ENCODE measurements at regions not wholly inside any gene's neighbourhood (a gene's known extent, or its start where the extent isn't known, plus 50 kb on each side); places are given as distances from the start of the nearest gene placed in this dataset.

- Mint-ChIP-seq H3K4me3 (no peak overlapping the region), H3K9me3 (peaks cover 10% of the 10 kb centered on the region), H3K36me3 (ENCODE audit: low read depth) (no peaks in the 10 kb centered on the region), H3K27me3 (ENCODE audit: low read depth) (peaks cover 12% of the 10 kb centered on the region), H3K4me1 (peaks cover 52% of the 10 kb centered on the region), H3K27ac (peak overlapping the region; percentile 29 to 54 (median 32))
- TF ChIP-seq, protein P1, sequence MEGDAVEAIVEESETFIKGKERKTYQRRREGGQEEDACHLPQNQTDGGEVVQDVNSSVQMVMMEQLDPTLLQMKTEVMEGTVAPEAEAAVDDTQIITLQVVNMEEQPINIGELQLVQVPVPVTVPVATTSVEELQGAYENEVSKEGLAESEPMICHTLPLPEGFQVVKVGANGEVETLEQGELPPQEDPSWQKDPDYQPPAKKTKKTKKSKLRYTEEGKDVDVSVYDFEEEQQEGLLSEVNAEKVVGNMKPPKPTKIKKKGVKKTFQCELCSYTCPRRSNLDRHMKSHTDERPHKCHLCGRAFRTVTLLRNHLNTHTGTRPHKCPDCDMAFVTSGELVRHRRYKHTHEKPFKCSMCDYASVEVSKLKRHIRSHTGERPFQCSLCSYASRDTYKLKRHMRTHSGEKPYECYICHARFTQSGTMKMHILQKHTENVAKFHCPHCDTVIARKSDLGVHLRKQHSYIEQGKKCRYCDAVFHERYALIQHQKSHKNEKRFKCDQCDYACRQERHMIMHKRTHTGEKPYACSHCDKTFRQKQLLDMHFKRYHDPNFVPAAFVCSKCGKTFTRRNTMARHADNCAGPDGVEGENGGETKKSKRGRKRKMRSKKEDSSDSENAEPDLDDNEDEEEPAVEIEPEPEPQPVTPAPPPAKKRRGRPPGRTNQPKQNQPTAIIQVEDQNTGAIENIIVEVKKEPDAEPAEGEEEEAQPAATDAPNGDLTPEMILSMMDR (IDR thresholded peaks at IDR 0.05; ENCODE audit: unreplicated experiment in 3 of 3): no peak
Observed at GRCh38 chr12:3998397-3998796, 125.2 kb upstream of the PARP11 start.

GRCh38 chr12:3996322-3996721 lies 123.1 kb upstream of the PARP11 start:
- Mint-ChIP-seq H3K4me3 (no peak overlapping the region), H3K9me3 (peaks cover 5% of the 10 kb centered on the region), H3K27me3 (ENCODE audit: low read depth) (peaks cover 17% of the 10 kb centered on the region), H3K36me3 (ENCODE audit: low read depth) (no peaks in the 10 kb centered on the region), H3K4me1 (peaks cover 59% of the 10 kb centered on the region), H3K27ac (peak overlapping the region in 2 of 3 experiments; percentile 11 to 48)
- TF ChIP-seq, protein P1 (IDR thresholded peaks at IDR 0.05; ENCODE audit: unreplicated experiment in 3 of 3): no peak

DNA sequence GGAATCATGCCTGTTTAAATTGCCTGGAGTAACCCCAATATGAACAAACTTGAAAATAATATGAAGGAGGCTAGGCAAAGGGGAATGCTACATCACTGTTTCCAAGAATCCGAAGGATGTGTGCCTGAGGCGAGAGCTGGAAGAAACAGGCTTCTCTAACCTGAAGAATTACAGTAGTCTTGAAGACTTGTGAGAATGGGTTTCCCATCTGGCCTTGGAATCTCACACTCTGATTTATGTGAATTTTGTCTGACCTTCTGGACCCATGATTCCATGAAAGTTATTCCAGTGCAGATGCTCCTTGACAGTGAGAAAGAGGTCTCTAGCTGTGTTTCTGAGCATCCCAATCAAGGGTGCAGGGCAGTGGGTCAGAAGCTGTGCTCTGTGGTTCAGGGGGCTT lies 122.1 kb upstream of the PARP11 start:
- peak overlapping the region in 2 of 3 experiments; percentile 11 to 86 for H3K27ac Mint-ChIP-seq

GRCh38 chr12:3994500-3994899 lies 121.3 kb upstream of the PARP11 start:
- Mint-ChIP-seq H3K27ac (no peak overlapping the region), H3K9me3 (no peaks in the 10 kb centered on the region), H3K27me3 (ENCODE audit: low read depth) (peaks cover 21% of the 10 kb centered on the region), H3K4me3 (no peak overlapping the region), H3K4me1 (peaks cover 61% of the 10 kb centered on the region), H3K36me3 (ENCODE audit: low read depth) (no peaks in the 10 kb centered on the region)
- TF ChIP-seq, protein P1 (IDR thresholded peaks at IDR 0.05; ENCODE audit: unreplicated experiment in 3 of 3): no peak

More for the DNA sequence above, 122.1 kb upstream of the PARP11 start:
- no peaks in the 10 kb centered on the region for H3K9me3 Mint-ChIP-seq
- TF ChIP-seq, protein P1 (IDR thresholded peaks at IDR 0.05; ENCODE audit: unreplicated experiment in 3 of 3): no peak
- H3K27me3 Mint-ChIP-seq (ENCODE audit: low read depth): peaks cover 21% of the 10 kb centered on the region
- no peak overlapping the region for H3K4me3 Mint-ChIP-seq
- H3K4me1 Mint-ChIP-seq: peaks cover 65% of the 10 kb centered on the region
- no peaks in the 10 kb centered on the region for H3K36me3 Mint-ChIP-seq (ENCODE audit: low read depth)

DNA sequence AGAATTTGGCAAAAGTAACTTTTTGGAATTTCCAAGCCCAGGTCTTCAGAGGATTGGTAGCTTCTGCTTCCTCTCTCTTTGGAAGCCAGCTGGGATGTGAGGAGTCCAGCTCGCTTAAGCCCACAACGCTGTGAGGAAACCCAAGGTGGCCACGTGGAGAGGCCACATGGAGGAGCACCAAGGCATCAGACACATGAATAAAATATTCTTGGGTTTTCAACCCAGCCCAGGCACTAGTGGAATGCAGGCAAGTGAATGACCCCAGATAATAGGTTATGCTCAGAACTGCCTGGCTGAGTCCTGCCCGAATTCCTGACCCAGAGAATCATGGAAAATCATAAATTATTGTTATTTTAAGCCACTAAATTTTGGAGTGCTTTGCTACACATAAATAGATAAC lies 119.7 kb upstream of the PARP11 start:
- H3K27ac Mint-ChIP-seq: peak overlapping the region in 1 of 3 experiments; percentile 26
- no peaks in the 10 kb centered on the region for H3K9me3 Mint-ChIP-seq
- TF ChIP-seq, protein P1 (IDR thresholded peaks at IDR 0.05; ENCODE audit: unreplicated experiment in 3 of 3): no peak
- peaks cover 48% of the 10 kb centered on the region for H3K4me1 Mint-ChIP-seq
- H3K36me3 Mint-ChIP-seq (ENCODE audit: low read depth): no peaks in the 10 kb centered on the region
- no peak overlapping the region for H3K4me3 Mint-ChIP-seq
- H3K27me3 Mint-ChIP-seq (ENCODE audit: low read depth): peaks cover 13% of the 10 kb centered on the region

- H3K4me3 Mint-ChIP-seq: no peak overlapping the region
- no peaks in the 10 kb centered on the region for H3K9me3 Mint-ChIP-seq
- TF ChIP-seq, protein P1 (IDR thresholded peaks at IDR 0.05; ENCODE audit: unreplicated experiment in 3 of 3): no peak
- peak overlapping the region in 2 of 3 experiments; percentile 10 to 26 for H3K27ac Mint-ChIP-seq
- H3K27me3 Mint-ChIP-seq (ENCODE audit: low read depth): peaks cover 13% of the 10 kb centered on the region
- no peaks in the 10 kb centered on the region for H3K36me3 Mint-ChIP-seq (ENCODE audit: low read depth)
- H3K4me1 Mint-ChIP-seq: peaks cover 45% of the 10 kb centered on the region
Observed at GRCh38 chr12:3991798-3992580, 118.8 kb upstream of the PARP11 start.
